ENCODE measurements at regions not wholly inside any gene's neighbourhood (a gene's known extent, or its start where the extent isn't known, plus 50 kb on each side); places are given as distances from the start of the nearest gene placed in this dataset.

GRCh38 chr4:11618666-11619282, 190.1 kb upstream of the HS3ST1 start:
- Histone ChIP-seq H3K9me3 (ENCODE audit: control extremely low read depth in 1 of 5, control insufficient read depth in 4 of 5, insufficient read depth in 2 of 5, low read depth in 1 of 5, low read length in 4 of 5) (no peaks in the 10 kb centered on the region), H3K36me3 (ENCODE audit: control insufficient read depth in 4 of 4, insufficient read depth in 4 of 4, low read length in 3 of 4) (no peaks in the 10 kb centered on the region), H3K4me3 (ENCODE audit: control insufficient read depth in 1 of 7, extremely low read depth in 1 of 7, insufficient read depth in 4 of 7, low read depth in 2 of 7, low read length in 6 of 7) (no peak overlapping the region), H3K27ac (ENCODE audit: insufficient read depth in 1 of 2, low read depth in 1 of 2, low read length in 2 of 2, poor library complexity in 1 of 2, severe bottlenecking in 2 of 2) (no peak overlapping the region), H3K27me3 (replicated peaks in 2 of 5; ENCODE audit: control insufficient read depth in 4 of 5, insufficient read depth in 5 of 5, low read length in 4 of 5) (no peaks in the 10 kb centered on the region), H3K4me1 (ENCODE audit: control extremely low read depth in 1 of 4, control insufficient read depth in 4 of 4, insufficient read depth in 4 of 4, low read length in 3 of 4) (peaks cover 0 to 6% (median 0%) of the 10 kb centered on the region in 4 experiments)
- ChIA-PET CTCF (no interaction called here), POLR2A (no interaction called here)
- DNase-seq = no peak
- 71% methylated on average over 2 of the region's 2 CpGs for WGBS (ENCODE audit: insufficient coverage)

- no peaks in the 10 kb centered on the region for H3K36me3 ChIP-seq (ENCODE audit: control insufficient read depth in 4 of 4, insufficient read depth in 4 of 4, low read length in 3 of 4)
- no peak overlapping the region for H3K27ac ChIP-seq (ENCODE audit: insufficient read depth in 1 of 2, low read depth in 1 of 2, low read length in 2 of 2, poor library complexity in 1 of 2, severe bottlenecking in 2 of 2)
- DNase-seq = no peak
- H3K27me3 ChIP-seq (replicated peaks in 2 of 5; ENCODE audit: control insufficient read depth in 4 of 5, insufficient read depth in 5 of 5, low read length in 4 of 5) = no peaks in the 10 kb centered on the region
- H3K4me1 ChIP-seq (ENCODE audit: control extremely low read depth in 1 of 4, control insufficient read depth in 4 of 4, insufficient read depth in 4 of 4, low read length in 3 of 4) = peaks cover 0 to 6% (median 0%) of the 10 kb centered on the region in 4 experiments
- ChIA-PET CTCF (no interaction called here), POLR2A (no interaction called here)
- H3K4me3 ChIP-seq (ENCODE audit: control insufficient read depth in 1 of 7, extremely low read depth in 1 of 7, insufficient read depth in 4 of 7, low read depth in 2 of 7, low read length in 6 of 7) = no peak overlapping the region
- 89% methylated on average over 4 of the region's 4 CpGs for WGBS (ENCODE audit: insufficient coverage)
- no peaks in the 10 kb centered on the region for H3K9me3 ChIP-seq (ENCODE audit: control extremely low read depth in 1 of 5, control insufficient read depth in 4 of 5, insufficient read depth in 2 of 5, low read depth in 1 of 5, low read length in 4 of 5)
Observed at GRCh38 chr4:11616856-11617255, 188.2 kb upstream of the HS3ST1 start.

- POLR2A ChIA-PET = no interaction called here
- CTCF ChIA-PET = no interaction called here
Observed at GRCh38 chr4:11615601-11616000, 186.9 kb upstream of the HS3ST1 start.

GRCh38 chr4:11614426-11614825, 185.7 kb upstream of the HS3ST1 start:
- ChIA-PET CTCF (no interaction called here), POLR2A (no interaction called here)
- H3K27me3 ChIP-seq (replicated peaks in 2 of 5; ENCODE audit: control insufficient read depth in 4 of 5, insufficient read depth in 5 of 5, low read length in 4 of 5) = no peaks in the 10 kb centered on the region
- H3K4me3 ChIP-seq (ENCODE audit: control insufficient read depth in 1 of 7, extremely low read depth in 1 of 7, insufficient read depth in 4 of 7, low read depth in 2 of 7, low read length in 6 of 7) = no peak overlapping the region
- peaks cover 0 to 6% (median 0%) of the 10 kb centered on the region in 4 experiments for H3K4me1 ChIP-seq (ENCODE audit: control extremely low read depth in 1 of 4, control insufficient read depth in 4 of 4, insufficient read depth in 4 of 4, low read length in 3 of 4)
- no peaks in the 10 kb centered on the region for H3K36me3 ChIP-seq (ENCODE audit: control insufficient read depth in 4 of 4, insufficient read depth in 4 of 4, low read length in 3 of 4)
- WGBS (ENCODE audit: insufficient coverage) = 99% methylated on average over 5 of the region's 5 CpGs
- no peak overlapping the region for H3K27ac ChIP-seq (ENCODE audit: insufficient read depth in 1 of 2, low read depth in 1 of 2, low read length in 2 of 2, poor library complexity in 1 of 2, severe bottlenecking in 2 of 2)
- no peak for DNase-seq
- no peaks in the 10 kb centered on the region for H3K9me3 ChIP-seq (ENCODE audit: control extremely low read depth in 1 of 5, control insufficient read depth in 4 of 5, insufficient read depth in 2 of 5, low read depth in 1 of 5, low read length in 4 of 5)

More at GRCh38 chr4:11615601-11616000, 186.9 kb upstream of the HS3ST1 start:
- Histone ChIP-seq H3K36me3 (ENCODE audit: control insufficient read depth in 4 of 4, insufficient read depth in 4 of 4, low read length in 3 of 4) (no peaks in the 10 kb centered on the region), H3K27me3 (replicated peaks in 2 of 5; ENCODE audit: control insufficient read depth in 4 of 5, insufficient read depth in 5 of 5, low read length in 4 of 5) (no peaks in the 10 kb centered on the region), H3K4me3 (ENCODE audit: control insufficient read depth in 1 of 7, extremely low read depth in 1 of 7, insufficient read depth in 4 of 7, low read depth in 2 of 7, low read length in 6 of 7) (no peak overlapping the region), H3K9me3 (ENCODE audit: control extremely low read depth in 1 of 5, control insufficient read depth in 4 of 5, insufficient read depth in 2 of 5, low read depth in 1 of 5, low read length in 4 of 5) (no peaks in the 10 kb centered on the region), H3K4me1 (ENCODE audit: control extremely low read depth in 1 of 4, control insufficient read depth in 4 of 4, insufficient read depth in 4 of 4, low read length in 3 of 4) (peaks cover 0 to 6% (median 0%) of the 10 kb centered on the region in 4 experiments), H3K27ac (ENCODE audit: insufficient read depth in 1 of 2, low read depth in 1 of 2, low read length in 2 of 2, poor library complexity in 1 of 2, severe bottlenecking in 2 of 2) (no peak overlapping the region)
- no peak for DNase-seq
- WGBS (ENCODE audit: insufficient coverage) = 94% methylated on average over 6 of the region's 7 CpGs

- H3K9me3 ChIP-seq (ENCODE audit: control extremely low read depth in 1 of 5, control insufficient read depth in 4 of 5, insufficient read depth in 2 of 5, low read depth in 1 of 5, low read length in 4 of 5) = peaks cover 0 to 2% (median 0%) of the 10 kb centered on the region in 5 experiments
- no peak overlapping the region for H3K27ac ChIP-seq (ENCODE audit: insufficient read depth in 1 of 2, low read depth in 1 of 2, low read length in 2 of 2, poor library complexity in 1 of 2, severe bottlenecking in 2 of 2)
- no peak overlapping the region for H3K4me3 ChIP-seq (ENCODE audit: control insufficient read depth in 1 of 7, extremely low read depth in 1 of 7, insufficient read depth in 4 of 7, low read depth in 2 of 7, low read length in 6 of 7)
- ChIA-PET POLR2A (no interaction called here), CTCF (no interaction called here)
- H3K4me1 ChIP-seq (ENCODE audit: control extremely low read depth in 1 of 4, control insufficient read depth in 4 of 4, insufficient read depth in 4 of 4, low read length in 3 of 4) = no peaks in the 10 kb centered on the region
- DNase-seq = no peak
- H3K27me3 ChIP-seq (replicated peaks in 2 of 5; ENCODE audit: control insufficient read depth in 4 of 5, insufficient read depth in 5 of 5, low read length in 4 of 5) = no peaks in the 10 kb centered on the region
- no peaks in the 10 kb centered on the region for H3K36me3 ChIP-seq (ENCODE audit: control insufficient read depth in 4 of 4, insufficient read depth in 4 of 4, low read length in 3 of 4)
Observed at GRCh38 chr4:11611868-11612267, 183.2 kb upstream of the HS3ST1 start.

- Histone ChIP-seq H3K4me3 (ENCODE audit: control insufficient read depth in 1 of 7, extremely low read depth in 1 of 7, insufficient read depth in 4 of 7, low read depth in 2 of 7, low read length in 6 of 7) (no peak overlapping the region), H3K9me3 (ENCODE audit: control extremely low read depth in 1 of 5, control insufficient read depth in 4 of 5, insufficient read depth in 2 of 5, low read depth in 1 of 5, low read length in 4 of 5) (peaks cover 0 to 2% (median 0%) of the 10 kb centered on the region in 5 experiments), H3K27me3 (replicated peaks in 2 of 5; ENCODE audit: control insufficient read depth in 4 of 5, insufficient read depth in 5 of 5, low read length in 4 of 5) (no peaks in the 10 kb centered on the region), H3K4me1 (ENCODE audit: control extremely low read depth in 1 of 4, control insufficient read depth in 4 of 4, insufficient read depth in 4 of 4, low read length in 3 of 4) (no peaks in the 10 kb centered on the region), H3K36me3 (ENCODE audit: control insufficient read depth in 4 of 4, insufficient read depth in 4 of 4, low read length in 3 of 4) (no peaks in the 10 kb centered on the region), H3K27ac (ENCODE audit: insufficient read depth in 1 of 2, low read depth in 1 of 2, low read length in 2 of 2, poor library complexity in 1 of 2, severe bottlenecking in 2 of 2) (no peak overlapping the region)
- WGBS (ENCODE audit: insufficient coverage) = no CpG with 5 or more reads among the region's 2 CpGs
- CTCF ChIA-PET = no interaction called here
- POLR2A ChIA-PET = no interaction called here
- no peak for DNase-seq
Observed at GRCh38 chr4:11609751-11610150, 181.1 kb upstream of the HS3ST1 start.

GRCh38 chr4:11608992-11609391, 180.3 kb upstream of the HS3ST1 start:
- Histone ChIP-seq H3K4me3 (ENCODE audit: control insufficient read depth in 1 of 7, extremely low read depth in 1 of 7, insufficient read depth in 4 of 7, low read depth in 2 of 7, low read length in 6 of 7) (no peak overlapping the region), H3K27ac (ENCODE audit: insufficient read depth in 1 of 2, low read depth in 1 of 2, low read length in 2 of 2, poor library complexity in 1 of 2, severe bottlenecking in 2 of 2) (no peak overlapping the region), H3K4me1 (ENCODE audit: control extremely low read depth in 1 of 4, control insufficient read depth in 4 of 4, insufficient read depth in 4 of 4, low read length in 3 of 4) (peaks cover 0 to under 1% (median 0%) of the 10 kb centered on the region in 4 experiments), H3K27me3 (replicated peaks in 2 of 5; ENCODE audit: control insufficient read depth in 4 of 5, insufficient read depth in 5 of 5, low read length in 4 of 5) (no peaks in the 10 kb centered on the region), H3K36me3 (ENCODE audit: control insufficient read depth in 4 of 4, insufficient read depth in 4 of 4, low read length in 3 of 4) (no peaks in the 10 kb centered on the region), H3K9me3 (ENCODE audit: control extremely low read depth in 1 of 5, control insufficient read depth in 4 of 5, insufficient read depth in 2 of 5, low read depth in 1 of 5, low read length in 4 of 5) (peaks cover 0 to 2% (median 0%) of the 10 kb centered on the region in 5 experiments)
- ChIA-PET CTCF (no interaction called here), POLR2A (no interaction called here)
- no peak for DNase-seq
